ENCODE measurements at regions not wholly inside any gene's neighbourhood (a gene's known extent, or its start where the extent isn't known, plus 50 kb on each side); places are given as distances from the start of the nearest gene placed in this dataset.

DNA sequence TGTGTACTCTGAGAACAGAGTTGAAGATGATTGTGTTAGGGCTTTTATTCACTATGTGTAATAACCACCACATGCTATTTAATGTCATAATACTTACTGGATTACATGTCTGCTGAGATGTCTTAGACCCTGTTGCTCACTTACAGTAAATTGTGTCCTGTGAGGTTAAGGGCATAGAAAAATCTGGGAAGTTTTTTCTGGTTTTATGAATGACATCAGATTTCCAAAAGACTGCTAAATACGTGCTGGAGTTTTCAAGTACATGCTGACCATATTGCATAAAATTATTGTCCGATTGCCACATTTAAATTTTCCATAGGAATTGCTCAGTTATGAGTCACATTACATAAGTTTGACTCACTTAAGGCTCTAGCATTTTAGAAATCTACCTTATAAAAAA is 96.7 kb upstream of the COL5A2 start:
- no peaks in the 10 kb centered on the region for H3K9me3 Mint-ChIP-seq (ENCODE audit: low read depth, unreplicated experiment)
- TF ChIP-seq, protein P1, sequence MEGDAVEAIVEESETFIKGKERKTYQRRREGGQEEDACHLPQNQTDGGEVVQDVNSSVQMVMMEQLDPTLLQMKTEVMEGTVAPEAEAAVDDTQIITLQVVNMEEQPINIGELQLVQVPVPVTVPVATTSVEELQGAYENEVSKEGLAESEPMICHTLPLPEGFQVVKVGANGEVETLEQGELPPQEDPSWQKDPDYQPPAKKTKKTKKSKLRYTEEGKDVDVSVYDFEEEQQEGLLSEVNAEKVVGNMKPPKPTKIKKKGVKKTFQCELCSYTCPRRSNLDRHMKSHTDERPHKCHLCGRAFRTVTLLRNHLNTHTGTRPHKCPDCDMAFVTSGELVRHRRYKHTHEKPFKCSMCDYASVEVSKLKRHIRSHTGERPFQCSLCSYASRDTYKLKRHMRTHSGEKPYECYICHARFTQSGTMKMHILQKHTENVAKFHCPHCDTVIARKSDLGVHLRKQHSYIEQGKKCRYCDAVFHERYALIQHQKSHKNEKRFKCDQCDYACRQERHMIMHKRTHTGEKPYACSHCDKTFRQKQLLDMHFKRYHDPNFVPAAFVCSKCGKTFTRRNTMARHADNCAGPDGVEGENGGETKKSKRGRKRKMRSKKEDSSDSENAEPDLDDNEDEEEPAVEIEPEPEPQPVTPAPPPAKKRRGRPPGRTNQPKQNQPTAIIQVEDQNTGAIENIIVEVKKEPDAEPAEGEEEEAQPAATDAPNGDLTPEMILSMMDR (IDR thresholded peaks at IDR 0.05; ENCODE audit: unreplicated experiment), result no peak
- BruUV-seq (replicated peaks), result no TSS peak
- H3K27ac Mint-ChIP-seq (ENCODE audit: unreplicated experiment), result no peak overlapping the region
- H3K27me3 Mint-ChIP-seq (ENCODE audit: unreplicated experiment), result no peaks in the 10 kb centered on the region
- no peaks in the 10 kb centered on the region for H3K4me1 Mint-ChIP-seq (ENCODE audit: low read depth, unreplicated experiment)
- intact Hi-C loops (cut with micrococcal nuclease; ENCODE audit: unreplicated experiment), result no loop called here
- H3K4me3 Mint-ChIP-seq (ENCODE audit: low read depth, unreplicated experiment), result no peak overlapping the region
- H3K36me3 Mint-ChIP-seq (ENCODE audit: insufficient read depth, unreplicated experiment), result no peaks in the 10 kb centered on the region
- no peak for DNase-seq
- CTCF ChIA-PET, result no interaction called here

DNA sequence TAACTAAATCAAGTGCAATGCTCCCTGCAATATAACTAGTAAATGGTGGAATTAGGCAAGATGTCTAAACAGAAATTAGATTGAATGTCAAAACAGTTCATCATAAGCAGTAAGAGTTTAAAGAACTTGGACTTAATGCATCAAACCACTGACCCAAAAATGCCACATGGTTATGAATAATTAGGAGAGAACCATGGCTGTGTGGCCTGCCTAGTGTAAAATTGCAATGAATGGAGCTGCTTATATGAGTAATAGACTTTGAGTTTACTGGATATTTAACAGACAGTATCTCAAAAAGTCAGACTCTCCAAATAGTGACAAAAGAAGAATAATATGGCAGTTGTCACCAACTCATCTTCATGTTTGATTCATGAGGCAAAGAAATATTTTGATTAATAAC is 101.6 kb upstream of the COL5A2 start:
- intact Hi-C loops (cut with micrococcal nuclease; ENCODE audit: unreplicated experiment), result no loop called here
- BruUV-seq (replicated peaks), result no TSS peak
- Mint-ChIP-seq H3K4me3 (ENCODE audit: low read depth, unreplicated experiment) (no peak overlapping the region), H3K9me3 (ENCODE audit: low read depth, unreplicated experiment) (no peaks in the 10 kb centered on the region), H3K27ac (ENCODE audit: unreplicated experiment) (no peak overlapping the region), H3K36me3 (ENCODE audit: insufficient read depth, unreplicated experiment) (peaks cover 1% of the 10 kb centered on the region), H3K27me3 (ENCODE audit: unreplicated experiment) (no peaks in the 10 kb centered on the region), H3K4me1 (ENCODE audit: low read depth, unreplicated experiment) (peaks cover 3% of the 10 kb centered on the region)
- TF ChIP-seq, protein P1 (IDR thresholded peaks at IDR 0.05; ENCODE audit: unreplicated experiment), result no peak
- no peak for DNase-seq
- CTCF ChIA-PET, result no interaction called here

DNA sequence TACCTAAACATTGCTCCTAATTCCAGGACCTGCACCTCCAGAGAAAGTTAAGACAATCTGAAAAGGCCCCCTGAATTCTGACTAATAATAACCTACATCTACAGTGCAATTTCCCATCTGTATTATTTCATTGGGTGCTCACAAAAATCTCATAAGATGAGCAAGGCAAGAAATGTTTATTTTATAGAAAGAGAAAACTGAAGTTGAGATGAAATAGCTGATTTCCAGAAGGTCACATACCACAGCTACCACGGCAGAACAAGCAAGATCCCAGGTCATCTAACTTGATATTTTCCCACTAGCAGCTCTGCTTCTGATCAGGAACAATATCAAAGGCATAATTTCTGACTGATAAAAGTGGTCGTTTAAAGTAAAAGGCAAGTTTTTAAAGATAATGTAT is 105.8 kb upstream of the COL5A2 start:
- Mint-ChIP-seq H3K27ac (ENCODE audit: unreplicated experiment) (no peak overlapping the region), H3K9me3 (ENCODE audit: low read depth, unreplicated experiment) (peaks cover 3% of the 10 kb centered on the region), H3K27me3 (ENCODE audit: unreplicated experiment) (no peaks in the 10 kb centered on the region), H3K4me1 (ENCODE audit: low read depth, unreplicated experiment) (peaks cover 7% of the 10 kb centered on the region), H3K36me3 (ENCODE audit: insufficient read depth, unreplicated experiment) (peaks cover 4% of the 10 kb centered on the region), H3K4me3 (ENCODE audit: low read depth, unreplicated experiment) (no peak overlapping the region)
- TF ChIP-seq, protein P1 (IDR thresholded peaks at IDR 0.05; ENCODE audit: unreplicated experiment), result no peak
- BruUV-seq (replicated peaks), result no TSS peak
- intact Hi-C loops (cut with micrococcal nuclease; ENCODE audit: unreplicated experiment), result loop anchor here (5.0 kb wide), 1 partner anchor 763 kb away; no protein-coding TSS in a partner anchor
- CTCF ChIA-PET, result no interaction called here
- no peak for DNase-seq

DNA sequence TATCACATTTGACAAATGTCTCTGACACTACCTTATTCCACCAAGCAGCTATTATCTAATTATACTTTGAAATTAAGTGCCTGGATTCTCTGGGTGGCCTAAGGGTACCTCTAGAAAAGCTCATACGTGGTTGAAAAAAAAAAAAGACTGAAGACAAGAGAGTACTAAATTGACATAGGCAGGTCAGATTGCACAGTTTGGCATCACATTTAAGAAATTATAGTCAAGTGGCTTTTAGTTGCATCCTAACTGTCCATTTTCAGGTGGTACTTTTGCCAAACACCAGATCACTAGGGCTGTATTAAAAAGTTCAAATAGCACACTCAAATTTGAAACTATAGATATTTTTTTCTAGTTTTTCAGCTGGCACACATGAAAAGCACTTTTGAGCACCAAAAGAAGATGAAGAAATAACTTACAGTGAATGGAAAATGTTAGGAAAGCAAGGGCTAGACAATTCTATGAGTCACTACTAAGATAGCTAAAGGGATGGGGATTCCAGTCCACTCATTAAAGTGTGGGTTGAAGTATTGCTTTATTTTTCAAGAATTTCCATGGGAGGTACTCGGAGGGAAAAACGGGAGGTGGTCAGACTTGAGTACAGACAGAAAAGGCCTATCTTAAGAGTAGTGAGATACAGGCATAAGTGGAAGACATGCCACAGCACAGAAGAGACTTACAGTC is 106.5 kb upstream of the COL5A2 start:
- Mint-ChIP-seq H3K36me3 (ENCODE audit: insufficient read depth, unreplicated experiment) (peaks cover 4% of the 10 kb centered on the region), H3K27me3 (ENCODE audit: unreplicated experiment) (no peaks in the 10 kb centered on the region), H3K9me3 (ENCODE audit: low read depth, unreplicated experiment) (peaks cover 5% of the 10 kb centered on the region), H3K4me3 (ENCODE audit: low read depth, unreplicated experiment) (no peak overlapping the region), H3K4me1 (ENCODE audit: low read depth, unreplicated experiment) (peaks cover 7% of the 10 kb centered on the region), H3K27ac (ENCODE audit: unreplicated experiment) (peak overlapping the region; percentile 24)
- TF ChIP-seq, protein P1 (IDR thresholded peaks at IDR 0.05; ENCODE audit: unreplicated experiment), result no peak
- intact Hi-C loops (cut with micrococcal nuclease; ENCODE audit: unreplicated experiment), result loop anchor here (5.0 kb wide), 1 partner anchor 764 kb away; no protein-coding TSS in a partner anchor
- CTCF ChIA-PET, result no interaction called here
- no TSS peak for BruUV-seq (replicated peaks)
- DNase-seq, result no peak
